ENCODE measurements at regions not wholly inside any gene's neighbourhood (a gene's known extent, or its start where the extent isn't known, plus 50 kb on each side); places are given as distances from the start of the nearest gene placed in this dataset.

DNA sequence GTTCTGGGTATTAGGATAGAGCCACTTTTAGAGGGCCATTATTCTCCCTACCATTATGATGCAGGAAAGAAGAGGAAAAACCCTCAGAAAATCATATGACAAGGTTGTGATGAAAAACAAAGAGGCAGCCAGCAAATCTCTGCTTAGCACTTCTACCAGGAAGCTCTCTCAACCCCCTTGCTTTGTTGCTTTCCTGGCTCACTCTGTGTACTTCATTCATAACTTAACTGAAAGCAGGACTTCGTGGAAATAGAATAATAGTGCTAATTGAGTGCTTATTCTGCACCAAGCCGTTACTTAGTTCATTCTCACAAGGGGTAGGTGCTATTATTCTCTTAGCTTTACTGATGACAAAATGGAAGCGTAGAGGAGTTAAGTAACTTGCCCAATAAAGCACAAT lies 354.1 kb downstream of the HRH4 start:
- Mint-ChIP-seq H3K9me3 (peaks cover 13% of the 10 kb centered on the region), H3K27ac (no peak overlapping the region), H3K4me3 (no peak overlapping the region), H3K36me3 (no peaks in the 10 kb centered on the region), H3K4me1 (peaks cover 66% of the 10 kb centered on the region), H3K27me3 (ENCODE audit: low read depth) (no peaks in the 10 kb centered on the region; the same call in 1 of the 2 replicates)
- ATAC-seq = no peak
- DNase-seq (ENCODE audit: low spot score) = no peak
- POLR2A ChIA-PET = no interaction called here
- TF ChIP-seq SOX15 (CRISPR knock-in tag; IDR thresholded peaks at IDR 0.05) = no peak
- TF ChIP-seq, protein P1, sequence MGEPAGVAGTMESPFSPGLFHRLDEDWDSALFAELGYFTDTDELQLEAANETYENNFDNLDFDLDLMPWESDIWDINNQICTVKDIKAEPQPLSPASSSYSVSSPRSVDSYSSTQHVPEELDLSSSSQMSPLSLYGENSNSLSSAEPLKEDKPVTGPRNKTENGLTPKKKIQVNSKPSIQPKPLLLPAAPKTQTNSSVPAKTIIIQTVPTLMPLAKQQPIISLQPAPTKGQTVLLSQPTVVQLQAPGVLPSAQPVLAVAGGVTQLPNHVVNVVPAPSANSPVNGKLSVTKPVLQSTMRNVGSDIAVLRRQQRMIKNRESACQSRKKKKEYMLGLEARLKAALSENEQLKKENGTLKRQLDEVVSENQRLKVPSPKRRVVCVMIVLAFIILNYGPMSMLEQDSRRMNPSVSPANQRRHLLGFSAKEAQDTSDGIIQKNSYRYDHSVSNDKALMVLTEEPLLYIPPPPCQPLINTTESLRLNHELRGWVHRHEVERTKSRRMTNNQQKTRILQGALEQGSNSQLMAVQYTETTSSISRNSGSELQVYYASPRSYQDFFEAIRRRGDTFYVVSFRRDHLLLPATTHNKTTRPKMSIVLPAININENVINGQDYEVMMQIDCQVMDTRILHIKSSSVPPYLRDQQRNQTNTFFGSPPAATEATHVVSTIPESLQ (CRISPR knock-in tag; IDR thresholded peaks at IDR 0.05) = no peak
- no peak for TF ChIP-seq OVOL2 (CRISPR knock-in tag; IDR thresholded peaks at IDR 0.05; ENCODE audit: borderline replicate concordance)
- no peak for TF ChIP-seq NFATC4 (CRISPR knock-in tag; IDR thresholded peaks at IDR 0.05)
- TF ChIP-seq, protein P2, sequence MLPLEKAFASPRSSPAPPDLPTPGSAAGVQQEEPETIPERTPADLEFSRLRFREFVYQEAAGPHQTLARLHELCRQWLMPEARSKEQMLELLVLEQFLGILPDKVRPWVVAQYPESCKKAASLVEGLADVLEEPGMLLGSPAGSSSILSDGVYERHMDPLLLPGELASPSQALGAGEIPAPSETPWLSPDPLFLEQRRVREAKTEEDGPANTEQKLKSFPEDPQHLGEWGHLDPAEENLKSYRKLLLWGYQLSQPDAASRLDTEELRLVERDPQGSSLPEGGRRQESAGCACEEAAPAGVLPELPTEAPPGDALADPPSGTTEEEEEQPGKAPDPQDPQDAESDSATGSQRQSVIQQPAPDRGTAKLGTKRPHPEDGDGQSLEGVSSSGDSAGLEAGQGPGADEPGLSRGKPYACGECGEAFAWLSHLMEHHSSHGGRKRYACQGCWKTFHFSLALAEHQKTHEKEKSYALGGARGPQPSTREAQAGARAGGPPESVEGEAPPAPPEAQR (CRISPR knock-in tag; IDR thresholded peaks at IDR 0.05) = no peak
- TF ChIP-seq, protein P3, sequence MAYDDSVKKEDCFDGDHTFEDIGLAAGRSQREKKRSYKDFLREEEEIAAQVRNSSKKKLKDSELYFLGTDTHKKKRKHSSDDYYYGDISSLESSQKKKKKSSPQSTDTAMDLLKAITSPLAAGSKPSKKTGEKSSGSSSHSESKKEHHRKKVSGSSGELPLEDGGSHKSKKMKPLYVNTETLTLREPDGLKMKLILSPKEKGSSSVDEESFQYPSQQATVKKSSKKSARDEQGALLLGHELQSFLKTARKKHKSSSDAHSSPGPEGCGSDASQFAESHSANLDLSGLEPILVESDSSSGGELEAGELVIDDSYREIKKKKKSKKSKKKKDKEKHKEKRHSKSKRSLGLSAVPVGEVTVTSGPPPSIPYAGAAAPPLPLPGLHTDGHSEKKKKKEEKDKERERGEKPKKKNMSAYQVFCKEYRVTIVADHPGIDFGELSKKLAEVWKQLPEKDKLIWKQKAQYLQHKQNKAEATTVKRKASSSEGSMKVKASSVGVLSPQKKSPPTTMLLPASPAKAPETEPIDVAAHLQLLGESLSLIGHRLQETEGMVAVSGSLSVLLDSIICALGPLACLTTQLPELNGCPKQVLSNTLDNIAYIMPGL (CRISPR knock-in tag; IDR thresholded peaks at IDR 0.05) = no peak
- TF ChIP-seq ZNF317 (CRISPR knock-in tag; IDR thresholded peaks at IDR 0.05; ENCODE audit: borderline replicate concordance, low read depth) = no peak
- TF ChIP-seq NR1H2 (CRISPR knock-in tag; IDR thresholded peaks at IDR 0.05) = no peak
- no peak for TF ChIP-seq ZNF671 (CRISPR knock-in tag; IDR thresholded peaks at IDR 0.05)
- no peak for TF ChIP-seq FOXK1 (CRISPR knock-in tag; IDR thresholded peaks at IDR 0.05)
- TF ChIP-seq TEAD4 (CRISPR knock-in tag; IDR thresholded peaks at IDR 0.05) = no peak
- no peak for TF ChIP-seq PRRX2 (CRISPR knock-in tag; IDR thresholded peaks at IDR 0.05)
- TF ChIP-seq ZNF512 (CRISPR knock-in tag; IDR thresholded peaks at IDR 0.05; ENCODE audit: borderline replicate concordance) = no peak
- no peak for TF ChIP-seq E2F4 (CRISPR knock-in tag; IDR thresholded peaks at IDR 0.05; ENCODE audit: borderline replicate concordance, low read depth)
- no peak for TF ChIP-seq ZNF232 (CRISPR knock-in tag; IDR thresholded peaks at IDR 0.05)
- no peak for TF ChIP-seq SMAD4 (CRISPR knock-in tag; IDR thresholded peaks at IDR 0.05)
- TF ChIP-seq, protein P4, sequence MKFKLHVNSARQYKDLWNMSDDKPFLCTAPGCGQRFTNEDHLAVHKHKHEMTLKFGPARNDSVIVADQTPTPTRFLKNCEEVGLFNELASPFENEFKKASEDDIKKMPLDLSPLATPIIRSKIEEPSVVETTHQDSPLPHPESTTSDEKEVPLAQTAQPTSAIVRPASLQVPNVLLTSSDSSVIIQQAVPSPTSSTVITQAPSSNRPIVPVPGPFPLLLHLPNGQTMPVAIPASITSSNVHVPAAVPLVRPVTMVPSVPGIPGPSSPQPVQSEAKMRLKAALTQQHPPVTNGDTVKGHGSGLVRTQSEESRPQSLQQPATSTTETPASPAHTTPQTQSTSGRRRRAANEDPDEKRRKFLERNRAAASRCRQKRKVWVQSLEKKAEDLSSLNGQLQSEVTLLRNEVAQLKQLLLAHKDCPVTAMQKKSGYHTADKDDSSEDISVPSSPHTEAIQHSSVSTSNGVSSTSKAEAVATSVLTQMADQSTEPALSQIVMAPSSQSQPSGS (CRISPR knock-in tag; IDR thresholded peaks at IDR 0.05; ENCODE audit: borderline replicate concordance, low read depth) = no peak
- no peak for TF ChIP-seq ZNF121 (CRISPR knock-in tag; IDR thresholded peaks at IDR 0.05)
- CTCF ChIA-PET = no interaction called here

Data from WTC11 (cell line).